Skeletal muscle tissue (tissue), 3 donors: ENCODE measurements at regions not wholly inside any gene's neighbourhood (a gene's known extent, or its start where the extent isn't known, plus 50 kb on each side); places are given as distances from the start of the nearest gene placed in this dataset.

Experiments used
- H3K27ac ChIP-seq: one replicate; pipeline ENCODE4 v1.7.0; 2013; ENCODE audit warnings: mild to moderate bottlenecking, low read depth, low read length, inconsistent platforms
- H3K27me3 ChIP-seq, 3 donors: one replicate each; pipeline ENCODE4 v1.7.0; 2013; ENCODE audit warnings: low read length in 3 of 3; ENCODE audit not compliant: control insufficient read depth in 3 of 3, insufficient read depth in 3 of 3
- H3K36me3 ChIP-seq, 3 donors: one replicate each; pipeline ENCODE4 v1.7.0; 2013; ENCODE audit warnings: low read length in 3 of 3; ENCODE audit not compliant: control insufficient read depth in 3 of 3, insufficient read depth in 3 of 3
- H3K4me1 ChIP-seq, 3 donors: one replicate each; pipeline ENCODE4 v1.7.0; 2013; ENCODE audit warnings: low read length in 3 of 3, mild to moderate bottlenecking in 3 of 3; ENCODE audit not compliant: control insufficient read depth in 3 of 3, insufficient read depth in 3 of 3
- H3K4me3 ChIP-seq, 3 donors: one replicate each; pipeline ENCODE4 v1.7.0; 2013; ENCODE audit warnings: low read length in 3 of 3
- H3K9ac ChIP-seq, 3 donors: one replicate each; pipeline ENCODE4 v1.7.0; 2013; ENCODE audit warnings: low read length in 3 of 3, mild to moderate bottlenecking in 3 of 3, moderate library complexity in 2 of 3, low read depth in 1 of 3
- H3K9me3 ChIP-seq, 3 donors: one replicate each; pipeline ENCODE4 v1.7.0; 2013; ENCODE audit warnings: low read length in 3 of 3; ENCODE audit not compliant: control insufficient read depth in 3 of 3
- donor health status: Osteomylitis.

- no peaks in the 10 kb centered on the region for H3K9me3 ChIP-seq
- no peak overlapping the region for H3K9ac ChIP-seq
- H3K27ac ChIP-seq: no peak overlapping the region
- no peak overlapping the region for H3K4me3 ChIP-seq
- no peaks in the 10 kb centered on the region for H3K27me3 ChIP-seq
- H3K36me3 ChIP-seq: no peaks in the 10 kb centered on the region
- no peaks in the 10 kb centered on the region for H3K4me1 ChIP-seq
These were observed 456.2 kb downstream of the ADAMTS20 start for GRCh38 chr12:43095669-43096280.

- Histone ChIP-seq H3K9me3 (no peaks in the 10 kb centered on the region), H3K4me1 (no peaks in the 10 kb centered on the region), H3K4me3 (no peak overlapping the region), H3K27ac (no peak overlapping the region), H3K36me3 (no peaks in the 10 kb centered on the region), H3K9ac (no peak overlapping the region), H3K27me3 (no peaks in the 10 kb centered on the region)
These were observed 457.0 kb downstream of the ADAMTS20 start for GRCh38 chr12:43094886-43095575.

GRCh38 chr12:43090981-43091380 lies 461.0 kb downstream of the ADAMTS20 start:
- Histone ChIP-seq H3K4me1 (no peaks in the 10 kb centered on the region), H3K27ac (no peak overlapping the region), H3K9ac (no peak overlapping the region), H3K27me3 (no peaks in the 10 kb centered on the region), H3K4me3 (no peak overlapping the region), H3K36me3 (no peaks in the 10 kb centered on the region), H3K9me3 (no peaks in the 10 kb centered on the region)

- Histone ChIP-seq H3K9ac (no peak overlapping the region), H3K4me3 (no peak overlapping the region), H3K36me3 (no peaks in the 10 kb centered on the region), H3K27ac (no peak overlapping the region), H3K9me3 (no peaks in the 10 kb centered on the region), H3K27me3 (no peaks in the 10 kb centered on the region), H3K4me1 (no peaks in the 10 kb centered on the region)
These were observed 464.6 kb downstream of the ADAMTS20 start for GRCh38 chr12:43087195-43088091.

GRCh38 chr12:43079476-43079875 lies 472.5 kb downstream of the ADAMTS20 start:
- H3K36me3 ChIP-seq: no peaks in the 10 kb centered on the region
- H3K4me1 ChIP-seq: no peaks in the 10 kb centered on the region
- no peaks in the 10 kb centered on the region for H3K27me3 ChIP-seq

GRCh38 chr12:43078976-43079375 lies 473.0 kb downstream of the ADAMTS20 start:
- Histone ChIP-seq H3K4me3 (no peak overlapping the region), H3K27me3 (no peaks in the 10 kb centered on the region), H3K36me3 (no peaks in the 10 kb centered on the region), H3K9me3 (no peaks in the 10 kb centered on the region), H3K9ac (no peak overlapping the region), H3K27ac (no peak overlapping the region), H3K4me1 (no peaks in the 10 kb centered on the region)

More at GRCh38 chr12:43079476-43079875, 472.5 kb downstream of the ADAMTS20 start:
- Histone ChIP-seq H3K4me3 (no peak overlapping the region), H3K27ac (no peak overlapping the region), H3K9me3 (no peaks in the 10 kb centered on the region), H3K9ac (no peak overlapping the region)

GRCh38 chr12:43072431-43072830 lies 479.6 kb downstream of the ADAMTS20 start:
- H3K9ac ChIP-seq: no peak overlapping the region
- H3K27ac ChIP-seq: no peak overlapping the region
- no peaks in the 10 kb centered on the region for H3K27me3 ChIP-seq
- H3K4me3 ChIP-seq: no peak overlapping the region
- H3K36me3 ChIP-seq: no peaks in the 10 kb centered on the region
- H3K9me3 ChIP-seq: no peaks in the 10 kb centered on the region
- no peaks in the 10 kb centered on the region for H3K4me1 ChIP-seq

GRCh38 chr12:43069768-43070221 lies 480.2 kb upstream of the PRICKLE1 start:
- Histone ChIP-seq H3K9me3 (no peaks in the 10 kb centered on the region), H3K9ac (no peak overlapping the region), H3K27me3 (no peaks in the 10 kb centered on the region), H3K27ac (no peak overlapping the region), H3K36me3 (no peaks in the 10 kb centered on the region), H3K4me1 (no peaks in the 10 kb centered on the region), H3K4me3 (no peak overlapping the region)

- H3K4me1 ChIP-seq: no peaks in the 10 kb centered on the region
- H3K4me3 ChIP-seq: no peak overlapping the region
- no peaks in the 10 kb centered on the region for H3K27me3 ChIP-seq
- no peaks in the 10 kb centered on the region for H3K9me3 ChIP-seq
- H3K27ac ChIP-seq: no peak overlapping the region
- H3K9ac ChIP-seq: no peak overlapping the region
- H3K36me3 ChIP-seq: no peaks in the 10 kb centered on the region
These were observed 476.9 kb upstream of the PRICKLE1 start for GRCh38 chr12:43066471-43066870.

GRCh38 chr12:43063650-43064049 lies 474.1 kb upstream of the PRICKLE1 start:
- no peaks in the 10 kb centered on the region for H3K36me3 ChIP-seq
- no peak overlapping the region for H3K9ac ChIP-seq
- no peaks in the 10 kb centered on the region for H3K4me1 ChIP-seq
- no peaks in the 10 kb centered on the region for H3K27me3 ChIP-seq
- H3K27ac ChIP-seq: no peak overlapping the region
- no peak overlapping the region for H3K4me3 ChIP-seq
- H3K9me3 ChIP-seq: no peaks in the 10 kb centered on the region
